ENCODE measurements at regions not wholly inside any gene's neighbourhood (a gene's known extent, or its start where the extent isn't known, plus 50 kb on each side); places are given as distances from the start of the nearest gene placed in this dataset.

DNA sequence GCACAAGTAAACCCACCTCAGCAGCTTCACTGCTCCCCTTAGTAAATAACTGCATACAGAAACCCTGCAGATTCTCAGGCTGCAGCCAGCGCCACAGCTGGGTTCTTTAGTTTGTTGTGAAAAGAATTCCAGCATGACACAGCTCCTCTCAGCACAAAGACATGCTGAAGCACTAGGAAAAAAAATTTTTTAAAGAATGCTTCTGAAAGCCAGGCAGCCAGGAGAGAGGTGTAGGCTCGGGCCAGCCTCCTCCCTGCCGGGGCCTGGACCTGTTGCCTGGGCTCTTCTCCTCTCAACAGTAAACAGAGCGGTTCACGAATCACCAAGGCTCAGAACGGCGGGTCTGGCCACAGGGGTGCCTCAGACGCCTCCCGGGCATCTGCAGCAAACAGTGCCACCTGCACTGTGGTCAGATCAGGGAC is 95.7 kb upstream of the POU3F3 start:
- no CpG with 5 or more reads among the region's 9 CpGs for WGBS (ENCODE audit: extremely low coverage, insufficient read length, low lambda C conversion rate)

More for the DNA sequence above, 95.7 kb upstream of the POU3F3 start:
- Histone ChIP-seq H2BK5ac (ENCODE audit: insufficient read length, low read length) (no peak overlapping the region), H4K8ac (replicated peaks; ENCODE audit: insufficient read length, low read depth, low read length) (no peak overlapping the region), H3K14ac (ENCODE audit: insufficient read depth, low read length) (peak overlapping the region; percentile 32; the same call in 1 of the 2 replicates), H3K23me2 (ENCODE audit: insufficient read length, low read depth, low read length, poor library complexity, severe bottlenecking) (no peaks in the 10 kb centered on the region), H3K9me3 (ENCODE audit: control insufficient read depth, low read depth, low read length) (no peaks in the 10 kb centered on the region), H2BK12ac (ENCODE audit: insufficient read length, low read depth, low read length) (no peak overlapping the region), H3K4me2 (ENCODE audit: insufficient read depth, insufficient read length, low read length) (no peak overlapping the region), H3K18ac (ENCODE audit: insufficient read length, low read depth, low read length) (no peak overlapping the region), H2BK20ac (ENCODE audit: low read depth, low read length, poor library complexity, severe bottlenecking) (no peak overlapping the region), H3K4me1 (ENCODE audit: insufficient read depth, low read length) (peaks cover 4% of the 10 kb centered on the region; the same call in 1 of the 2 replicates), H3K27ac (ENCODE audit: insufficient read length, low read depth, low read length) (peak overlapping the region; percentile 82), H3K79me1 (ENCODE audit: insufficient read depth, low read depth, low read length, poor library complexity, severe bottlenecking) (no peaks in the 10 kb centered on the region), H3K27me3 (ENCODE audit: insufficient read depth, low read length) (no peaks in the 10 kb centered on the region), H2BK120ac (ENCODE audit: low read depth, low read length, poor library complexity, severe bottlenecking) (no peak overlapping the region), H2AFZ (ENCODE audit: low read length) (no peak overlapping the region), H3K56ac (ENCODE audit: insufficient read length, low read depth, low read length) (no peak overlapping the region), H3T11ph (ENCODE audit: low read length) (no peak overlapping the region), H2BK15ac (ENCODE audit: low read depth, low read length) (no peak overlapping the region), H3K79me2 (ENCODE audit: insufficient read depth, low read length) (no peaks in the 10 kb centered on the region), H3K4ac (ENCODE audit: low read depth, low read length) (no peak overlapping the region), H2AK5ac (ENCODE audit: insufficient read length, low read length) (no peak overlapping the region), H3K9ac (ENCODE audit: extremely low read depth, insufficient read length, low read length) (no peak overlapping the region), H3K23ac (ENCODE audit: insufficient read length, low read depth, low read length) (no peak overlapping the region), H4K20me1 (ENCODE audit: control insufficient read depth, insufficient read depth, insufficient read length) (no peaks in the 10 kb centered on the region), H4K91ac (ENCODE audit: insufficient read length, low read depth, low read length) (no peak overlapping the region), H4K5ac (ENCODE audit: insufficient read length, low read depth, low read length) (no peak overlapping the region)
- Mint-ChIP-seq H3K36me3 (ENCODE audit: insufficient read depth in 1 of 3, low read depth in 3 of 3) (peaks cover 5 to 17% (median 9%) of the 10 kb centered on the region in 3 experiments), H3K27ac (peak overlapping the region; percentile 91 to 97 (median 96)), H3K4me1 (peaks cover 38 to 47% of the 10 kb centered on the region in 2 experiments), H3K9me3 (peaks cover 11 to 12% of the 10 kb centered on the region in 2 experiments), H3K27me3 (ENCODE audit: low read depth) (peaks cover 8% of the 10 kb centered on the region), H3K4me3 (peak overlapping the region; percentile 33 to 45; a peak in 3 of 5 replicates)
- peak; percentile 89 for DNase-seq
- TF ChIP-seq, protein P1, sequence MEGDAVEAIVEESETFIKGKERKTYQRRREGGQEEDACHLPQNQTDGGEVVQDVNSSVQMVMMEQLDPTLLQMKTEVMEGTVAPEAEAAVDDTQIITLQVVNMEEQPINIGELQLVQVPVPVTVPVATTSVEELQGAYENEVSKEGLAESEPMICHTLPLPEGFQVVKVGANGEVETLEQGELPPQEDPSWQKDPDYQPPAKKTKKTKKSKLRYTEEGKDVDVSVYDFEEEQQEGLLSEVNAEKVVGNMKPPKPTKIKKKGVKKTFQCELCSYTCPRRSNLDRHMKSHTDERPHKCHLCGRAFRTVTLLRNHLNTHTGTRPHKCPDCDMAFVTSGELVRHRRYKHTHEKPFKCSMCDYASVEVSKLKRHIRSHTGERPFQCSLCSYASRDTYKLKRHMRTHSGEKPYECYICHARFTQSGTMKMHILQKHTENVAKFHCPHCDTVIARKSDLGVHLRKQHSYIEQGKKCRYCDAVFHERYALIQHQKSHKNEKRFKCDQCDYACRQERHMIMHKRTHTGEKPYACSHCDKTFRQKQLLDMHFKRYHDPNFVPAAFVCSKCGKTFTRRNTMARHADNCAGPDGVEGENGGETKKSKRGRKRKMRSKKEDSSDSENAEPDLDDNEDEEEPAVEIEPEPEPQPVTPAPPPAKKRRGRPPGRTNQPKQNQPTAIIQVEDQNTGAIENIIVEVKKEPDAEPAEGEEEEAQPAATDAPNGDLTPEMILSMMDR (conservative IDR thresholded peaks at IDR 0.05), result peak; percentile 18; the same call in 1 of the 3 replicates

All from H9 (cell line).